ENCODE measurements at regions not wholly inside any gene's neighbourhood (a gene's known extent, or its start where the extent isn't known, plus 50 kb on each side); places are given as distances from the start of the nearest gene placed in this dataset.

DNA sequence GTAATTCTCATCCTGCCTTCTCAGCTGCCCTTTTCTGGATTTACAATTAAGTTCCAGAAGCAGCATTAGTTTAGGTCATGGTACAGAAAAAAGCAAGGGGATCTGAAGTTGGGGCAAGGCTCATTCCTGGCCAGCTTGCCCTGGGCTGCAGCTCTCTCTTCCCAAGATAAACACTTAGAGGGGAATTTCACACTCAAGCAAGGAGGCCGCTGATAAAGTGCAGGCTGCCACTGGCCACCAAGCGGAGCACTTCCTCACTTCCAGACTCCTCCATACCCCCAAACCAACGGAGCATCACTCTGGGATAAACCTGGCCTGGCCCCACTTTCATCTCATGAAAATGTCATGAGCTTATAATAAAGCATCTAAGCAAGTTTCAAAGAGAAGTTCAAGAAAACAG, 445.5 kb upstream of the MKI67 start:
- Histone ChIP-seq H3F3A (ENCODE audit: low read depth) (no peaks in the 10 kb centered on the region), H3K4me2 (no peak overlapping the region), H3K79me2 (ENCODE audit: low read depth) (no peaks in the 10 kb centered on the region), H3K27ac (no peak overlapping the region), H3K36me3 (no peaks in the 10 kb centered on the region), H3K27me3 (no peaks in the 10 kb centered on the region), H3K4me1 (no peaks in the 10 kb centered on the region), H2AFZ (replicated peaks) (no peak overlapping the region), H3K9ac (no peak overlapping the region), H3K4me3 (no peak overlapping the region), H4K20me1 (ENCODE audit: low read depth) (no peaks in the 10 kb centered on the region), H3K9me3 (ENCODE audit: low read depth) (no peaks in the 10 kb centered on the region)
- peak; percentile 18 for DNase-seq (ENCODE audit: low spot score)
- Mint-ChIP-seq H3K27me3 (ENCODE audit: insufficient read depth, low read depth) (peaks cover 4% of the 10 kb centered on the region), H3K4me3 (no peak overlapping the region), H3K4me1 (peaks cover 31% of the 10 kb centered on the region), H3K9me3 (no peaks in the 10 kb centered on the region), H3K27ac (no peak overlapping the region), H3K36me3 (no peaks in the 10 kb centered on the region)
- TF ChIP-seq EZH2phosphoT487 (IDR thresholded peaks at IDR 0.05), result no peak
- TF ChIP-seq, protein P1, sequence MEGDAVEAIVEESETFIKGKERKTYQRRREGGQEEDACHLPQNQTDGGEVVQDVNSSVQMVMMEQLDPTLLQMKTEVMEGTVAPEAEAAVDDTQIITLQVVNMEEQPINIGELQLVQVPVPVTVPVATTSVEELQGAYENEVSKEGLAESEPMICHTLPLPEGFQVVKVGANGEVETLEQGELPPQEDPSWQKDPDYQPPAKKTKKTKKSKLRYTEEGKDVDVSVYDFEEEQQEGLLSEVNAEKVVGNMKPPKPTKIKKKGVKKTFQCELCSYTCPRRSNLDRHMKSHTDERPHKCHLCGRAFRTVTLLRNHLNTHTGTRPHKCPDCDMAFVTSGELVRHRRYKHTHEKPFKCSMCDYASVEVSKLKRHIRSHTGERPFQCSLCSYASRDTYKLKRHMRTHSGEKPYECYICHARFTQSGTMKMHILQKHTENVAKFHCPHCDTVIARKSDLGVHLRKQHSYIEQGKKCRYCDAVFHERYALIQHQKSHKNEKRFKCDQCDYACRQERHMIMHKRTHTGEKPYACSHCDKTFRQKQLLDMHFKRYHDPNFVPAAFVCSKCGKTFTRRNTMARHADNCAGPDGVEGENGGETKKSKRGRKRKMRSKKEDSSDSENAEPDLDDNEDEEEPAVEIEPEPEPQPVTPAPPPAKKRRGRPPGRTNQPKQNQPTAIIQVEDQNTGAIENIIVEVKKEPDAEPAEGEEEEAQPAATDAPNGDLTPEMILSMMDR (IDR thresholded peaks at IDR 0.05), result peak; percentile 45

DNA sequence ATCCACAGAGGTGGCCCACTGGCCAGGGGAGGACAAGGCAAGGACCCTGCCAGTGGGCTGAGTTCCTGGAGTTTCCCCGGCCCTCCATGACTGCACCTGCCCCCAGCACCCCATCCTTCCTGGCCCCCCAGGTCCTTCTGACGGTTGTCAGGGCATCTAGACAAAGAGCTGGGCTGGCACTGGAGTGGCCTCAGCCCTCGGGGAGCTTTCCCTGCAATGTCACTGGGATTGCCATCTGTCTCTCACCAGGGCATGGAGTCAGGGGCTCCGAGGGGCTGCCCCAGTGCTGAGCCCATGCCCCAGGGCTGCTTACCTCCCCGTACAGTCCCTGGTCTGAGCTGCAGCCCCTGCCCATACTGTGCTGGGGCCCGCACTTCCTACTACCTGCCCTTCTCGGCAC, 446.5 kb upstream of the MKI67 start:
- H3K4me1 ChIP-seq, result no peaks in the 10 kb centered on the region
- peaks cover 31% of the 10 kb centered on the region for H3K4me1 Mint-ChIP-seq
- H3K9me3 Mint-ChIP-seq, result peaks cover 3% of the 10 kb centered on the region

DNA sequence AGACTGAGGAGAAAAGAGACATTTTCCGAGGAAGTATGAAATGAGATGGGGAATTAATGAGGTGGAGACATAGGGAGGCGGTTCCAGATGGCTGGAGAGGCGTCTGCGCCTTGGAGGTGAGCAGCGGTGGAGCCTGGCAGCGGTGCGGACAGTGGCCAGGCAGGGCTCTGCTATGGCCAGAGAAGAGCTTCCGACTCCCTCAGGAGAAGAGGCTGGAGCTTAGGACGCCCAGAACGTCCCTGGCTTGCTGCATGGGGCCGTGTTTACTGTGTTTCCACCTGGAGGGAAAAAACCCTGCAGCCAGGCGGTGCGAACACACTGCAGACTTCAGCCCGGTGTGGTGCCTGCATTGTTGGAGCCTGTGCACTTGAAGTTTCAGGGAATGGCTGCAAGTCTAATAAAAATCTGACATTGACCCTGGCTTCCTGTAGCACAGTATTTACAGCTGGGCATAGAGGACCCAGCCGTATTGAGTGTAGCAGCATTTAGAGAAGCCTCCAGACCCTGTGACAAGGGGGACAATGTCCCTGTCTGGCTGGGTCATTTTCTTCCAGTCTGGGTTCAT, 447.1 kb upstream of the MKI67 start:
- DNase-seq (ENCODE audit: low spot score), result no peak
- Histone ChIP-seq H3K4me2 (no peak overlapping the region), H3K27me3 (no peaks in the 10 kb centered on the region), H3K9me3 (ENCODE audit: low read depth) (no peaks in the 10 kb centered on the region), H3K36me3 (no peaks in the 10 kb centered on the region), H3K27ac (no peak overlapping the region), H3K4me3 (no peak overlapping the region), H3K79me2 (ENCODE audit: low read depth) (no peaks in the 10 kb centered on the region), H3F3A (ENCODE audit: low read depth) (no peaks in the 10 kb centered on the region), H2AFZ (replicated peaks) (no peak overlapping the region), H4K20me1 (ENCODE audit: low read depth) (no peaks in the 10 kb centered on the region), H3K9ac (no peak overlapping the region), H3K4me1 (no peaks in the 10 kb centered on the region)
- Mint-ChIP-seq H3K27ac (no peak overlapping the region), H3K27me3 (ENCODE audit: insufficient read depth, low read depth) (peaks cover 6% of the 10 kb centered on the region), H3K4me3 (no peak overlapping the region), H3K9me3 (peaks cover 3% of the 10 kb centered on the region), H3K36me3 (no peaks in the 10 kb centered on the region), H3K4me1 (peaks cover 33% of the 10 kb centered on the region)
- TF ChIP-seq, protein P1 (IDR thresholded peaks at IDR 0.05), result no peak
- TF ChIP-seq EZH2 (IDR thresholded peaks at IDR 0.05) (no peak), EZH2phosphoT487 (IDR thresholded peaks at IDR 0.05) (no peak)

More for the DNA sequence above, 446.5 kb upstream of the MKI67 start:
- TF ChIP-seq EZH2 (IDR thresholded peaks at IDR 0.05) (no peak), EZH2phosphoT487 (IDR thresholded peaks at IDR 0.05) (no peak)
- TF ChIP-seq, protein P1 (IDR thresholded peaks at IDR 0.05), result no peak
- no peaks in the 10 kb centered on the region for H3K36me3 Mint-ChIP-seq
- H3K27me3 ChIP-seq, result no peaks in the 10 kb centered on the region
- no peaks in the 10 kb centered on the region for H3K79me2 ChIP-seq (ENCODE audit: low read depth)
- no peak for DNase-seq (ENCODE audit: low spot score)
- H3K27ac Mint-ChIP-seq, result no peak overlapping the region
- H3F3A ChIP-seq (ENCODE audit: low read depth), result no peaks in the 10 kb centered on the region
- H2AFZ ChIP-seq (replicated peaks), result no peak overlapping the region
- H3K9me3 ChIP-seq (ENCODE audit: low read depth), result no peaks in the 10 kb centered on the region
- H3K4me3 ChIP-seq, result no peak overlapping the region
- H3K27me3 Mint-ChIP-seq (ENCODE audit: insufficient read depth, low read depth), result peaks cover 6% of the 10 kb centered on the region
- no peak overlapping the region for H3K4me2 ChIP-seq
- no peak overlapping the region for H3K27ac ChIP-seq
- no peaks in the 10 kb centered on the region for H4K20me1 ChIP-seq (ENCODE audit: low read depth)
- no peak overlapping the region for H3K9ac ChIP-seq
- no peak overlapping the region for H3K4me3 Mint-ChIP-seq
- H3K36me3 ChIP-seq, result no peaks in the 10 kb centered on the region
